IPS-20b (cell line): ENCODE measurements at regions not wholly inside any gene's neighbourhood (a gene's known extent, or its start where the extent isn't known, plus 50 kb on each side); places are given as distances from the start of the nearest gene placed in this dataset.
"Not testable (repeated sequence)": the region's sequence is repeated elsewhere in the genome, so short reads cannot be mapped to it uniquely, and the experiment has no call there.

Source experiments
- H3K27ac ChIP-seq: one replicate; pipeline ENCODE4 v1.5.1; 2013; ENCODE audit warnings: low read length
- H3K27me3 ChIP-seq: 2 replicates; pipeline ENCODE4 v1.6.1; 2013; ENCODE audit warnings: mild to moderate bottlenecking, low read length, inconsistent platforms; ENCODE audit not compliant: insufficient read depth
- H3K36me3 ChIP-seq: 2 replicates; pipeline ENCODE4 v1.6.1; 2013; ENCODE audit warnings: low read depth, mild to moderate bottlenecking, inconsistent platforms, low read length, moderate library complexity; ENCODE audit not compliant: insufficient read depth
- H3K4me1 ChIP-seq: 2 replicates; pipeline ENCODE4 v1.6.1; 2013; ENCODE audit warnings: mild to moderate bottlenecking, control low read depth, inconsistent platforms, low read length, moderate library complexity; ENCODE audit not compliant: insufficient read depth
- H3K4me3 ChIP-seq: 2 replicates; pipeline ENCODE4 v1.5.1; 2013; ENCODE audit warnings: mild to moderate bottlenecking, low read length, inconsistent platforms
- H3K9ac ChIP-seq: 2 replicates; pipeline ENCODE4 v1.6.1; 2013; ENCODE audit warnings: low read depth, mild to moderate bottlenecking, inconsistent platforms, low read length, moderate library complexity
- H3K9me3 ChIP-seq: 2 replicates; pipeline ENCODE4 v1.6.1; 2013; ENCODE audit warnings: mild to moderate bottlenecking, low read depth, low read length, inconsistent platforms; ENCODE audit not compliant: insufficient read depth

GRCh38 chr7:65763114-65763513, 109.8 kb upstream of the VKORC1L1 start:
- not testable (repeated sequence) for H3K27ac ChIP-seq, H3K9ac ChIP-seq, H3K4me3 ChIP-seq, H3K4me1 ChIP-seq, H3K27me3 ChIP-seq, H3K9me3 ChIP-seq
- peaks cover 34% of the 10 kb centered on the region for H3K36me3 ChIP-seq

DNA sequence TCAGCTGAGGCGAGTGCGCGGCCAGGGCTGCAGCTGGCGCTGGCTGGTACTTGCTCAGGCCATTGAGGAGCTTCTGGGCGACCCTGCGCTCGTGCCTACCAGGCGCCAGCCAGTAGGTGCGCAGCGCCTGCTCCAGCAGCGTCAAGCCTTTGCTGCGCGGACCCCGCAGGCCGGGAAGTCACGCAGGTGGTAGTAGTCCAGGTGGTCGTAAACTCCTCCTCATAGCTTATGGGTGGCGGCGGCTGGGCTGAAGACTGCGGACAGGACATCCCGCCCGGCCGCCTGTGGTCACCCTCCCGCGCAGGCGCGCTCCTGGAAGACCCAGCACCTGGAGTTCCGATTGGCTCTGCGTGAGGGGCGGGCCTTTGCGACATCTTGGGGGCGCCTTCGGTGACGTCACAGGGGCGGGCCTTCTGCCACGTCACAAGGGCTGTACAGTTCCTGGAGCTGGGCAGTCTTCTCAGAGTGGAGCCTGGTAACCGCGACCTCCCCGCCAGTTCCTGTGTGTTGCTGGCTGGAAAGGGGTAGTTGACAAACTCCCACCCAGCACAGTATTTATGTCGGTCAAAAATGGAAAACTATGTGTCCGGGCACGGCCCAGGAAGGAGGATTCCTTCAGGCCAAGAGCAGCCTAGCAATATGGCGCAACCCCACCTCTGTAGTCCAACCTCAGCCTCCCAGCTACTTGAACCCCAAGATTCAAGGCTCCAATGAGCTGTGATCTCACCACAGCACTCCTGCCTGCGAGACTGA, 102.2 kb upstream of the VKORC1L1 start:
- H3K36me3 ChIP-seq, H3K4me1 ChIP-seq, H3K9me3 ChIP-seq, H3K27me3 ChIP-seq, H3K27ac ChIP-seq: not testable (repeated sequence)
- Histone ChIP-seq H3K4me3 (peak overlapping the region; percentile 89), H3K9ac (peak overlapping the region; percentile 81)

DNA sequence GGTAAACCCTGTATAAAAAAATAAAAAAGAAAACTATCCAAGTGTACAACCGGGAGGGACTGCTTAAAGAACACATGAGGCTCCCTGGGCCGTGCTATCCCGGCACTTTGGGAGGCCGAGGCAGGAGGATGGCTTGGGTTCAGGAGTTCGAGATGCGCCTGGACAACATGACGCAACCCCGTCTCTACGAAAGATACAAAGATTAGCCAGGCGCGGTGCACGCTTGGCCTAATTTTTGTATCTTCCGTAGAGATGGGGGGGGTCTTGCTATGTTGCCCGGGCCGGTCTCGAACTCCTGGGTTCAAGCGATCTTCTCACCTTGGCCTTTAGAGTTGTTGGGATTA, 101.7 kb upstream of the VKORC1L1 start:
- not testable (repeated sequence) for H3K36me3 ChIP-seq, H3K9me3 ChIP-seq, H3K4me1 ChIP-seq, H3K27ac ChIP-seq, H3K9ac ChIP-seq, H3K27me3 ChIP-seq
- H3K4me3 ChIP-seq: peak overlapping the region; percentile 89

GRCh38 chr7:65776677-65777076, 96.2 kb upstream of the VKORC1L1 start:
- not testable (repeated sequence) for H3K36me3 ChIP-seq, H3K9ac ChIP-seq, H3K4me1 ChIP-seq, H3K9me3 ChIP-seq, H3K27me3 ChIP-seq, H3K27ac ChIP-seq, H3K4me3 ChIP-seq

DNA sequence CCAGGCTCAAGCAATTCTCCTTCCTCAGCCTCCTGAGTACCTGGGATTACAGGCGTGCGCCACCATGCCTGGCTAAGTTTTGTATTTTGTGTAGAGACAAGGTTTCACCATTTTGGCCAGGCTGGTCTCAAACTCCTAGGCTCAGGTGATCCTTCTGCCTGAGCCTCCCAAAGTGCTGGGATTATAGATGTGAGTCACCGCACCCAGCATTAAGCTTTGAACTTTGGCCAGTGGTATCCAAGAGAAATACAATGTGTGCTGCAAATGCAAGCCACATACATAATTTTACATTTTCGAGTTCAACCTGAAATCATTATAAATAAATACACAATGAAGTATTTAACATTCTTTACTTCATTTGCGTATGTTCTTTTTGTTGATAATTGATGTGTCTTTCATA, 82.9 kb upstream of the VKORC1L1 start:
- H3K4me1 ChIP-seq, H3K9ac ChIP-seq, H3K4me3 ChIP-seq: not testable (repeated sequence)

DNA sequence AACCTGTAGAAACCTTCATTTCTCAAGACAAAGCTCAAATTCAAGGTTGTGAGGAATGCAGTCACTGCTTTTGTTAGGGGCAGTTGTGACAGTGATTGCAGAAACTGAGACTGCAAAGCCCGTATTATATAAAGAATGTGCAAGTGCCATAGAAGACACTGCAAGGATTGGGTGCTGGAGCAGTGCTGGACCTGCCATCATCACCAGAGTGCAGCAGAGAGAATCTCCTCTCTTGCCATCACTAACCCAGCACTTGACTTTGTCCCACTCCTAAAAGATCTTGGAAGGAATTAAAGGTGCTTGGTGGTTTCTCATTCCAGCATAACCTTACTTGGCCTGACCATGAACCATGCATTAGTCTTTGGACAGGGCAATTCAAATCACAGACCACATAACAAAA, 81.1 kb upstream of the VKORC1L1 start:
- not testable (repeated sequence) for H3K4me3 ChIP-seq, H3K36me3 ChIP-seq, H3K4me1 ChIP-seq, H3K9me3 ChIP-seq, H3K9ac ChIP-seq, H3K27ac ChIP-seq, H3K27me3 ChIP-seq

More for the DNA sequence above, 82.9 kb upstream of the VKORC1L1 start:
- H3K27me3 ChIP-seq, H3K27ac ChIP-seq, H3K9me3 ChIP-seq, H3K36me3 ChIP-seq: not testable (repeated sequence)

- H3K4me3 ChIP-seq, H3K36me3 ChIP-seq, H3K9ac ChIP-seq, H3K27me3 ChIP-seq, H3K27ac ChIP-seq, H3K4me1 ChIP-seq, H3K9me3 ChIP-seq: not testable (repeated sequence)
These were observed 80.1 kb upstream of the VKORC1L1 start for GRCh38 chr7:65792726-65793125.

DNA sequence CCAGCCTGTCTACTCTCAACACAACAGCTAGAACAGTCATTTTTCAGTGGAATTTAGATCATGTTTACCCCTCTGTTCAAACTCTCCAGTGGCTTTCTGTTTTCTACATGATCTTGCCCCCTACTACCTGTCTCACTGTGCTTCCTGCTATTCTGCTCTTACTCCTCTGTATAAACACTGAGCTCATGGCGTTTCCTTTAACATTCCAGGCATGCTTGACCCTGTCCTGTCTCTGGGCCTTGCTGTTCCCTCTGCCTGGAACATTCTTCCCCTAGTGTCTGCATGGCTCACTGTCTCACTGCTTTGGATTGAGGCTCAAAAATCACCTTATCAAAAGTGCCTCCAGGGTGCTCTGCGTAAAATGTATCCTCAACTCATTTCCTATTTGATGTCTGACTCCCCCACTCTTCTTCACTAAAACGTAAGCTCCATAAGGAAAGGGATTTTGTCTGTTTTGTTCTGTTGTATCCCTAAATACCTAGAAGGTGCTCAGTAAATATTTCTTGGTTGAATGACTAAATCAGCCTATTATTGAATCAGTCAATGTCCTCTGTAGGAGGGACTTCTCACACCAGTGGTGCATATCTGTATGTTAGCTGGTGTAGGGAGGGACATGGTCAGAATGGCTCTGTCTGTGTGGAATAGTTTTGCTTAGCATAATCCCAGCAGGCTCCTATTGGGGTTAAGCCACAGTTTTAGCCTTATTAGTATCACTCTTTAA, 78.0 kb upstream of the VKORC1L1 start:
- not testable (repeated sequence) for H3K9ac ChIP-seq

GRCh38 chr7:65795392-65795716, 77.5 kb upstream of the VKORC1L1 start:
- H3K4me1 ChIP-seq, H3K9me3 ChIP-seq, H3K4me3 ChIP-seq, H3K36me3 ChIP-seq, H3K27me3 ChIP-seq, H3K27ac ChIP-seq, H3K9ac ChIP-seq: not testable (repeated sequence)

More for the DNA sequence above, 78.0 kb upstream of the VKORC1L1 start:
- not testable (repeated sequence) for H3K27me3 ChIP-seq, H3K36me3 ChIP-seq, H3K9me3 ChIP-seq, H3K4me1 ChIP-seq, H3K4me3 ChIP-seq, H3K27ac ChIP-seq

- no peaks in the 10 kb centered on the region for H3K27me3 ChIP-seq
- no peaks in the 10 kb centered on the region; the same call in 1 of the 2 replicates for H3K4me1 ChIP-seq
- no peaks in the 10 kb centered on the region for H3K36me3 ChIP-seq
- no peaks in the 10 kb centered on the region for H3K9me3 ChIP-seq
- no peak overlapping the region for H3K9ac ChIP-seq
- no peak overlapping the region for H3K4me3 ChIP-seq
- H3K27ac ChIP-seq: no peak overlapping the region
These were observed 76.7 kb upstream of the VKORC1L1 start for GRCh38 chr7:65796205-65796604.

GRCh38 chr7:65797086-65797485, 75.8 kb upstream of the VKORC1L1 start:
- H3K27me3 ChIP-seq, H3K9me3 ChIP-seq, H3K4me1 ChIP-seq, H3K4me3 ChIP-seq, H3K36me3 ChIP-seq, H3K27ac ChIP-seq, H3K9ac ChIP-seq: not testable (repeated sequence)

DNA sequence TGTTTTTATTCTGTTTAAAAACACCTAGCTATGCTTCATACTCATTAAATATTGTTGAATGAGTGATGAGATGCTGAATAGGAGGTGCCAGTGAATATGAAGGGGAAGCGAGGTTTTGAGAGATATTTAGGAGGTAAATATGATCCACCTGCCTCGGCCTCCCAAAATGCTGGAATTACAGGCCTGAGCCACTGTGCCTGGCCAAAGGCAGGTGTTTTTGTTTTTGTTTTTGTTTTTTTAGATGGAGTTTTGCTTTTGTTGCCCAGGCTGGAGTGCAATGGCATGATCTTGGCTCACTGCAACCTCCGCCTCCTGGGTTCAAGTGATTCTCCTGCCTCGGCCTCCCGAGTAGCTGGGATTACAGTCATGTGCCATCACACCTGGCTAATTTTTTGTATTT, 75.3 kb upstream of the VKORC1L1 start:
- not testable (repeated sequence) for H3K9me3 ChIP-seq, H3K27me3 ChIP-seq, H3K4me3 ChIP-seq, H3K9ac ChIP-seq, H3K4me1 ChIP-seq, H3K36me3 ChIP-seq, H3K27ac ChIP-seq
